A549 (cell line): ENCODE measurements at regions not wholly inside any gene's neighbourhood (a gene's known extent, or its start where the extent isn't known, plus 50 kb on each side); places are given as distances from the start of the nearest gene placed in this dataset.

ENCODE experiments used
- ATOH8 ChIP-seq: fragments of 250-450 bp; sonication (Bioruptor Pico); IDR thresholded peaks from 2 replicates; pipeline ENCODE4 v1.5.0; 2020; ENCODE audit warnings: low read depth, mild to moderate bottlenecking, moderate library complexity
- BHLHE40 ChIP-seq: IDR thresholded peaks from 2 replicates; pipeline ENCODE4 v1.6.1; 2012; ENCODE audit warnings: low read depth, low read length, inconsistent platforms
- CTCF ChIP-seq: fragments of >200 bp; sonication (Bioruptor Twin); formaldehyde crosslinking; IDR thresholded peaks from 3 replicates; pipeline ENCODE4 v1.5.1; 2016
- EP300 ChIP-seq, 2 experiments: fragments of >200 bp; sonication (Bioruptor Twin); formaldehyde crosslinking; IDR thresholded peaks; 2 replicates in 1 of 2; 3 replicates in 1 of 2; pipeline ENCODE4 v1.6.1; 2016 to 2017
- HMGXB4 ChIP-seq: fragments of 250-450 bp; sonication (Bioruptor Pico); IDR thresholded peaks from 2 replicates; pipeline ENCODE4 v1.5.0; 2021; ENCODE audit warnings: mild to moderate bottlenecking, moderate library complexity, borderline replicate concordance
- MAFK ChIP-seq: fragments of 450-650 bp; IDR thresholded peaks from 2 replicates; pipeline ENCODE4 v1.6.1; 2014; ENCODE audit not compliant: partially characterized antibody
- MAZ ChIP-seq: fragments of 150-350 bp; IDR thresholded peaks from 2 replicates; pipeline ENCODE4 v1.6.1; 2014; ENCODE audit warnings: antibody characterized with exemption, low read depth, low read length, borderline replicate concordance
- MYC ChIP-seq: IDR thresholded peaks from 2 replicates; pipeline ENCODE4 v1.6.1; 2012; ENCODE audit warnings: mild to moderate bottlenecking, inconsistent platforms, low read length, improper control_type of control experiment, borderline replicate concordance
- NFE2L2 ChIP-seq: fragments of 150-350 bp; conservative IDR thresholded peaks from 2 replicates; pipeline ENCODE4 v1.6.1; 2014; ENCODE audit warnings: low read length
- NPAS2 ChIP-seq: fragments of 250-450 bp; sonication (Bioruptor Pico); IDR thresholded peaks from 2 replicates; pipeline ENCODE4 v1.8.0; 2022; ENCODE audit warnings: mild to moderate bottlenecking, moderate library complexity, borderline replicate concordance
- PHF8 ChIP-seq: fragments of 200-600 bp; sonication (generic); IDR thresholded peaks from 2 replicates; pipeline ENCODE4 v1.6.1; 2016; ENCODE audit warnings: low read depth, mild to moderate bottlenecking, antibody characterized with exemption, moderate library complexity, borderline replicate concordance
- POLR2A ChIP-seq: IDR thresholded peaks from 2 replicates; pipeline ENCODE4 v1.6.1; 2012; ENCODE audit warnings: mild to moderate bottlenecking, low read length
- REST ChIP-seq: fragments of 200-600 bp; sonication (generic); IDR thresholded peaks from 2 replicates; pipeline ENCODE4 v1.6.1; 2016; ENCODE audit warnings: antibody characterized with exemption, mild to moderate bottlenecking, moderate library complexity
- TP53 ChIP-seq: fragments of 250-450 bp; sonication (Bioruptor Pico); IDR thresholded peaks from 2 replicates; pipeline ENCODE4 v1.5.0; 2021; ENCODE audit warnings: mild to moderate bottlenecking, moderate library complexity

GRCh38 chr15:61720197-61720704, 340.0 kb downstream of the VPS13C start:
- TF ChIP-seq MYC (no peak), TP53 (no peak), CTCF (no peak), REST (no peak), POLR2A (no peak), HMGXB4 (no peak), EP300 (IDR thresholded peaks at IDR 0.05) (no peak), NFE2L2 (no peak), PHF8 (no peak), MAZ (no peak), BHLHE40 (no peak), ATOH8 (CRISPR knock-in tag) (no peak), NPAS2 (CRISPR knock-in tag) (no peak), MAFK (no peak)
